ENCODE measurements at regions not wholly inside any gene's neighbourhood (a gene's known extent, or its start where the extent isn't known, plus 50 kb on each side); places are given as distances from the start of the nearest gene placed in this dataset.

DNA sequence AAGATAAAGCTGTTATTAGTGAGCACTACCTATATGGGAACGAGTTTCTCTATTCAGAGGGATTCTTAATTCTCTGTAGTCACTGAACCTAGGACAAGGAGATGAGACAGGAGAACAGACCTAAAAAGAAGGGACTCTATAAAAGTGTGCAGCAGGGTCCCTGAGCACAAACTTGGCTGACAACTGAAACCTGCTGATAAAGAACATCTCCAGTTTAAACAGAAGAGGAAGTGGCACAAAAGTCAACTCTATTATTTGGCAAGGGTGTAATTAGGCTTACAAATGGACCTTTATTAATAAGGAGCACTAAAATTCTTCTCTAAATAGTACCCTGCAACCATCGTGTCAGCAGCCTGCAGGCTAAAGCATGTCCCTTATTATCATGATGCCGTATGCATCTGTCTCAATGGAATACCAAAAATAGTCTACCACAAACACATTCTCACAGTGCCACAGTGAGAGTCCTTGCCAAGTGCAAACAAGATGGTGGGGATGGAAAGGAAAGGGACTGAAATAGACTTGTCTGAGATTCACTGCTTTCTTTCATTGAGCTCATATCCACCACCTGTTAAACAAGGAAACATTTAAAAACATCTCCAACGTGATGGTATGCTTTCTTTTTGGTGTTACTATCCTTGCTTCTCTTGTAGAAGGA is 260.2 kb downstream of the INSIG2 start:
- Histone ChIP-seq H3K9me3 (ENCODE audit: low read depth) (no peaks in the 10 kb centered on the region), H3K27ac (no peak overlapping the region), H3K36me3 (no peaks in the 10 kb centered on the region), H3K4me1 (ENCODE audit: low read depth) (peaks cover 7% of the 10 kb centered on the region), H3K27me3 (no peaks in the 10 kb centered on the region), H3K4me3 (no peak overlapping the region)
- no peak for DNase-seq (ENCODE audit: low read depth in 1 of 2, low spot score in 1 of 2)
- TF ChIP-seq, protein P1, sequence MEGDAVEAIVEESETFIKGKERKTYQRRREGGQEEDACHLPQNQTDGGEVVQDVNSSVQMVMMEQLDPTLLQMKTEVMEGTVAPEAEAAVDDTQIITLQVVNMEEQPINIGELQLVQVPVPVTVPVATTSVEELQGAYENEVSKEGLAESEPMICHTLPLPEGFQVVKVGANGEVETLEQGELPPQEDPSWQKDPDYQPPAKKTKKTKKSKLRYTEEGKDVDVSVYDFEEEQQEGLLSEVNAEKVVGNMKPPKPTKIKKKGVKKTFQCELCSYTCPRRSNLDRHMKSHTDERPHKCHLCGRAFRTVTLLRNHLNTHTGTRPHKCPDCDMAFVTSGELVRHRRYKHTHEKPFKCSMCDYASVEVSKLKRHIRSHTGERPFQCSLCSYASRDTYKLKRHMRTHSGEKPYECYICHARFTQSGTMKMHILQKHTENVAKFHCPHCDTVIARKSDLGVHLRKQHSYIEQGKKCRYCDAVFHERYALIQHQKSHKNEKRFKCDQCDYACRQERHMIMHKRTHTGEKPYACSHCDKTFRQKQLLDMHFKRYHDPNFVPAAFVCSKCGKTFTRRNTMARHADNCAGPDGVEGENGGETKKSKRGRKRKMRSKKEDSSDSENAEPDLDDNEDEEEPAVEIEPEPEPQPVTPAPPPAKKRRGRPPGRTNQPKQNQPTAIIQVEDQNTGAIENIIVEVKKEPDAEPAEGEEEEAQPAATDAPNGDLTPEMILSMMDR (IDR thresholded peaks at IDR 0.05; ENCODE audit: low read depth, low read length): no peak

DNA sequence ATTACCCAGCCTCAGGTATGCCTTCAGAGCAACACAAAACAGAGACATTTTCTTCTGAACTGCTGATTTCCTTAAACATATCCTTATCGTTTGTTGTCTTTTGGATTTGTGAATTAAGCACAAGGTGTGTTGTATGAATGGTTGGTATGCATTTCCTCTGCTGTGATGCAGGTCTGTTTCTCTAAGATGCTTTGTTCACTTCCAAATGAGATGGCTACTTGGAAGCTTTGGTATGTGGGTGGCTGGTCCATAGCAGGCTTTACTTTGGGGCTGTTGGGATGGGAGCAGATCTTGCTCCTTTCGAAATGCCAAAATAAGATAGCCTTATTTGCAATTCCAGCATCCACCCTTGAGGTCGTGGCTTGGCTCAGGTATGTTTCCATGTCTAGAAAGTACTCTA is 257.2 kb downstream of the INSIG2 start:
- Histone ChIP-seq H3K27me3 (no peaks in the 10 kb centered on the region), H3K36me3 (no peaks in the 10 kb centered on the region), H3K9me3 (ENCODE audit: low read depth) (no peaks in the 10 kb centered on the region), H3K4me1 (ENCODE audit: low read depth) (peaks cover 7% of the 10 kb centered on the region), H3K27ac (no peak overlapping the region), H3K4me3 (no peak overlapping the region)
- no peak for DNase-seq (ENCODE audit: low read depth in 1 of 2, low spot score in 1 of 2)
- TF ChIP-seq, protein P1 (IDR thresholded peaks at IDR 0.05; ENCODE audit: low read depth, low read length): no peak

DNA sequence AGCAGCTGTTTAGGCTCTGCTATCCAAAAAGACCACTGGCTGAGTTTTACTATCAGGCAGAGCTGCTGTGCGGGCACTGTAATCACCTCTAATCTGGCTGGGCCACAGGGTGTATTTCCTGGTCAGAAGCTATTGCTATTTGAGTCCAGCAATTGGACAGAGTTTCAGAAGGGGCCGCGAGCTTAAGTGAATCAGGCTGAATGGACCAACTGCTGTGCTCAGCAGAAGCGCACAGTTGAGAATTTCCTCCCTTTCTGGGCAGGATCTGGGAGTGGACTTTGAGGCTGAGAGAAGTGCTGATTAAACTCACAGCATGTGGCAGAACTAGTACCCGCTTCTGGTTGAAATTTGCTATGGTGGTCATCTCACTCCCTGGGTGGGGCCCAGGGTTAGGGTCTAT is 251.8 kb downstream of the INSIG2 start:
- H3K36me3 ChIP-seq: no peaks in the 10 kb centered on the region
- TF ChIP-seq, protein P1 (IDR thresholded peaks at IDR 0.05; ENCODE audit: low read depth, low read length): no peak
- no peaks in the 10 kb centered on the region for H3K27me3 ChIP-seq
- no peaks in the 10 kb centered on the region for H3K9me3 ChIP-seq (ENCODE audit: low read depth)
- no peaks in the 10 kb centered on the region for H3K4me1 ChIP-seq (ENCODE audit: low read depth)
- H3K27ac ChIP-seq: no peak overlapping the region
- no peak for DNase-seq (ENCODE audit: low read depth in 1 of 2, low spot score in 1 of 2)
- no peak overlapping the region for H3K4me3 ChIP-seq

DNA sequence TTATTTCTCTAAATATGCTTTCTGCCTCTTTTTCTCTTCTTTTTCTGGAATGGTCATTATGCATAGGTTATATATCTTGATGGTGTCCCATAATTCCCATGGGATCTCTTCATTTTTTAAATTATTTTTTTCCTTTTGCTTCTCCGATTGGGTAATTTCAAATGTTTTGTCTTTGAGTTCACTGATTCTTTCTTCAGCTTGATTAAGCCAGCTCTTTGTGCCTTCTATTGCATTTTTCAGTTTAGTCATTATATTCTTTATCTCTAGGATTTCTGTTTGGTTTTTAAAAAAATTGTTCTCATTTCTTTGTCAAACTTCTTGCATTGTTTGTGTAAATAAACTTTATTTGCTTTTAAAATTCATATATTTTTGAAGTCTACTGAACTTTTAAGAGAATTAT is 251.1 kb downstream of the INSIG2 start:
- Histone ChIP-seq H3K9me3 (ENCODE audit: low read depth) (no peaks in the 10 kb centered on the region), H3K27ac (no peak overlapping the region), H3K36me3 (no peaks in the 10 kb centered on the region), H3K4me1 (ENCODE audit: low read depth) (no peaks in the 10 kb centered on the region), H3K4me3 (no peak overlapping the region), H3K27me3 (no peaks in the 10 kb centered on the region)
- TF ChIP-seq, protein P1 (IDR thresholded peaks at IDR 0.05; ENCODE audit: low read depth, low read length): no peak
- no peak for DNase-seq (ENCODE audit: low read depth in 1 of 2, low spot score in 1 of 2)

DNA sequence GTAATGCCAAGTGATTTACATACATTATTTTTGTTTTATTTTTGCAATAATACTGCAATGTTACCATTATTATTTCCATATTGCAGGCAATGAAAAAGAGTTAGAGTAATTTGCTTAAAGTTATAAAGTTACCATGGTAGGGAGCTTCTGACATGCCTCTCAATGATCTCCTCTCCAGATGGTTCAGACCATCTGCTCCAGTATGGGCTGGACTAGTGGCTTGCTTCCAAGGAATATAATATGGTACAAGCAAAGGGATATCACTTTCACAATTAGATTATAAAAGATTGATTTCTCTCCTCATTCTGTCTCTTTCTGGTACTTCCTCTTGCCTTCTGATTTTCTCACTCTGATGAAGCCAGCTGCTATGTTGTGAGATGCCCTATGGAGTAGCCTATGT is 245.4 kb downstream of the INSIG2 start:
- Histone ChIP-seq H3K27me3 (no peaks in the 10 kb centered on the region), H3K9me3 (ENCODE audit: low read depth) (no peaks in the 10 kb centered on the region), H3K4me1 (ENCODE audit: low read depth) (no peaks in the 10 kb centered on the region), H3K27ac (no peak overlapping the region), H3K4me3 (no peak overlapping the region), H3K36me3 (no peaks in the 10 kb centered on the region)
- no peak for DNase-seq (ENCODE audit: low read depth in 1 of 2, low spot score in 1 of 2)
- TF ChIP-seq, protein P1 (IDR thresholded peaks at IDR 0.05; ENCODE audit: low read depth, low read length): no peak
